HCT116 (cell line): ENCODE measurements at regions not wholly inside any gene's neighbourhood (a gene's known extent, or its start where the extent isn't known, plus 50 kb on each side); places are given as distances from the start of the nearest gene placed in this dataset.

Experiments used
- ATAC-seq: fragments of 200-7000 bp; cut with Tn5 transposase; 2 replicates; pipeline ENCODE4 v1.9.1; 2020; ENCODE audit warnings: mild to moderate bottlenecking, moderate library complexity
- BruUV-seq: library from RNA; stranded (reverse); fragments of 400-500 nt; replicated peaks from 2 replicates; lab custom pipeline; 2021; lab: Mats Ljungman, UMichigan
- CTCF ChIA-PET: fragments of 300-600 bp; sonication (Branson Sonifier 250); formaldehyde crosslinking; loops from one replicate; lab custom pipeline; 2021; ENCODE audit warnings: antibody characterized with exemption; lab: Charles Lee
- POLR2A ChIA-PET: fragments of 300-600, 350-600 bp; sonication (Branson Sonifier 250); formaldehyde crosslinking; loops from one replicate; lab custom pipeline; 2021; ENCODE audit warnings: antibody characterized with exemption; lab: Charles Lee
- RAD21 ChIA-PET, 2 experiments: fragments of 300-600 bp; sonication (Branson Sonifier 250); formaldehyde crosslinking; loops; one replicate each; lab custom pipeline; 2023; ENCODE audit warnings: low total read pairs in 2 of 2; ENCODE audit not compliant: uncharacterized antibody in 2 of 2, unreplicated experiment in 2 of 2, low non-redundant PET in 1 of 2; lab: Charles Lee
- DNase-seq: peaks from one replicate; pipeline ENCODE4 v3.0.0-alpha.2; 2010; ENCODE audit warnings: low read depth, low spot score
- H2AFZ ChIP-seq: fragments of 200-600 bp; shearing (Covaris generic), sonication (generic); 2 replicates; pipeline ENCODE4 v1.6.1; 2017; ENCODE audit warnings: low read depth, mixed run types, mixed read lengths, antibody characterized with exemption, low read length; ENCODE audit not compliant: poor library complexity, severe bottlenecking
- H3K27ac ChIP-seq: 2 replicates; pipeline ENCODE4 v1.5.1; 2012; ENCODE audit warnings: low read depth, low read length
- H3K27me3 ChIP-seq: fragments of 200-600 bp; sonication (generic); 2 replicates; pipeline ENCODE4 v1.6.1; 2016; ENCODE audit warnings: mixed run types, low read length, mixed read lengths; ENCODE audit not compliant: insufficient read depth
- H3K36me3 ChIP-seq, 2 experiments: fragments of 200-500 bp in 1 of 2; fragments of 200-600 bp in 1 of 2; sonication (Bioruptor generic) in 1 of 2; sonication (generic) in 1 of 2; 2 replicates each; pipeline versions ENCODE4 v1.5.1 to v1.6.1; 2014 to 2016; ENCODE audit warnings: low read length in 2 of 2, inconsistent platforms in 1 of 2, mixed read lengths in 1 of 2, mixed run types in 1 of 2; ENCODE audit not compliant: insufficient read depth in 2 of 2, control insufficient read depth in 1 of 2
- H3K4me1 ChIP-seq, 2 experiments: fragments of 200-600 bp in 1 of 2; sonication (generic) in 1 of 2; 2 replicates each; pipeline versions ENCODE4 v1.5.1 to v1.6.1; 2012 to 2017; ENCODE audit warnings: low read length in 2 of 2, inconsistent platforms in 1 of 2, mild to moderate bottlenecking in 1 of 2, mixed read lengths in 1 of 2, mixed run types in 1 of 2, moderate library complexity in 1 of 2; ENCODE audit not compliant: insufficient read depth in 2 of 2, control insufficient read depth in 1 of 2
- H3K4me2 ChIP-seq: fragments of 200-600 bp; sonication (generic); 2 replicates; pipeline ENCODE4 v1.6.1; 2017; ENCODE audit warnings: mixed run types, low read length, mixed read lengths
- H3K4me3 ChIP-seq, 2 experiments: fragments of 200-600 bp in 1 of 2; sonication (generic) in 1 of 2; replicated peaks in 1 of 2; 2 replicates each; pipeline ENCODE4 v1.5.1; 2011 to 2016; ENCODE audit warnings: low read length in 2 of 2, control low read depth in 1 of 2, low read depth in 1 of 2, mild to moderate bottlenecking in 1 of 2, mixed read lengths in 1 of 2, mixed run types in 1 of 2
- H3K79me2 ChIP-seq: fragments of 200-600 bp; sonication (generic); 2 replicates; pipeline ENCODE4 v1.6.1; 2017; ENCODE audit warnings: mild to moderate bottlenecking, mixed run types, low read length, moderate library complexity, mixed read lengths; ENCODE audit not compliant: insufficient read depth
- H3K9ac ChIP-seq: fragments of 200-600 bp; sonication (generic); 2 replicates; pipeline ENCODE4 v1.6.1; 2016; ENCODE audit warnings: low read length, mixed read lengths
- H3K9me2 ChIP-seq: fragments of 200-600 bp; sonication (generic), shearing (Covaris generic); 2 replicates; pipeline ENCODE4 v1.6.1; 2017; ENCODE audit warnings: mixed run types, mild to moderate bottlenecking, moderate library complexity; ENCODE audit not compliant: insufficient read depth
- H3K9me3 ChIP-seq, 2 experiments: fragments of 200-500 bp in 1 of 2; fragments of 200-600 bp in 1 of 2; sonication (Bioruptor generic) in 1 of 2; sonication (generic) in 1 of 2; 2 replicates each; pipeline ENCODE4 v1.6.1; 2014 to 2017; ENCODE audit warnings: low read length in 2 of 2, mixed read lengths in 2 of 2, inconsistent platforms in 1 of 2, low read depth in 1 of 2, mild to moderate bottlenecking in 1 of 2, mixed run types in 1 of 2, moderate library complexity in 1 of 2; ENCODE audit not compliant: control insufficient read depth in 1 of 2, insufficient read depth in 1 of 2
- H4K20me1 ChIP-seq: fragments of 200-600 bp; sonication (generic), shearing (Covaris generic); 2 replicates; pipeline ENCODE4 v1.6.1; 2017; ENCODE audit warnings: mixed run types, mild to moderate bottlenecking, moderate library complexity; ENCODE audit not compliant: insufficient read depth
- CBX3 ChIP-seq: IDR thresholded peaks from 2 replicates; pipeline ENCODE4 v1.6.1; 2012; ENCODE audit warnings: low read depth
- CTCF ChIP-seq, 3 experiments: fragments of 200-600 bp in 1 of 3; sonication (generic) in 1 of 3; IDR thresholded peaks in 2 of 3; conservative IDR thresholded peaks in 1 of 3; 2 replicates each; pipeline ENCODE4 v1.5.1; 2012 to 2017; ENCODE audit warnings: low read depth in 2 of 3, low read length in 2 of 3, antibody characterized with exemption in 1 of 3, borderline replicate concordance in 1 of 3, control low read depth in 1 of 3, mild to moderate bottlenecking in 1 of 3, mixed read lengths in 1 of 3, mixed run types in 1 of 3, moderate library complexity in 1 of 3; ENCODE audit not compliant: insufficient read depth in 1 of 3
- EGR1 ChIP-seq: IDR thresholded peaks from 2 replicates; pipeline ENCODE4 v1.6.1; 2012; ENCODE audit warnings: low read depth
- ELF1 ChIP-seq: IDR thresholded peaks from 2 replicates; pipeline ENCODE4 v1.6.1; 2012; ENCODE audit warnings: low read depth, borderline replicate concordance
- EZH2 ChIP-seq: fragments of 200-600 bp; sonication (generic); IDR thresholded peaks from 2 replicates; pipeline ENCODE4 v1.6.1; 2017; ENCODE audit warnings: antibody characterized with exemption, mixed run types
- EZH2phosphoT487 ChIP-seq: fragments of 200-600 bp; IDR thresholded peaks from 2 replicates; pipeline ENCODE4 v1.6.1; 2018; ENCODE audit warnings: antibody characterized with exemption, borderline replicate concordance
- FOSL1 ChIP-seq: IDR thresholded peaks from 2 replicates; pipeline ENCODE4 v1.6.1; 2012; ENCODE audit warnings: low read depth
- POLR2AphosphoS5 ChIP-seq: IDR thresholded peaks from 2 replicates; pipeline ENCODE4 v1.6.1; 2011; ENCODE audit warnings: mild to moderate bottlenecking, low read depth, low read length, moderate library complexity
- RAD21 ChIP-seq: IDR thresholded peaks from 2 replicates; pipeline ENCODE4 v1.6.1; 2012; ENCODE audit warnings: low read depth, mild to moderate bottlenecking
- SP1 ChIP-seq: IDR thresholded peaks from 2 replicates; pipeline ENCODE4 v1.6.1; 2012; ENCODE audit warnings: low read depth
- SRF ChIP-seq: IDR thresholded peaks from 2 replicates; pipeline ENCODE4 v1.6.1; 2012; ENCODE audit warnings: low read depth
- TCF7L2 ChIP-seq: IDR thresholded peaks from 2 replicates; pipeline ENCODE4 v1.7.0; 2011; ENCODE audit warnings: borderline replicate concordance, inconsistent platforms; ENCODE audit not compliant: insufficient read depth, insufficient read length; ENCODE audit errors: extremely low read depth
- ZBTB33 ChIP-seq: IDR thresholded peaks from 2 replicates; pipeline ENCODE4 v1.6.1; 2011; ENCODE audit warnings: mild to moderate bottlenecking, low read length, moderate library complexity; ENCODE audit not compliant: insufficient replicate concordance; ENCODE audit errors: extremely low read depth
- ZFX ChIP-seq: fragments of 450-650 bp; IDR thresholded peaks from 2 replicates; pipeline ENCODE4 v1.6.1; 2017
- intact Hi-C: fragments of 100-400 bp; cut with micrococcal nuclease; formaldehyde crosslinking; loops from 2 replicates; pipeline ENCODE4 v1.10.0; 2022

GRCh38 chr7:52151559-52151958 lies 835.0 kb upstream of the COBL start:
- peaks cover 3 to 4% of the 10 kb centered on the region in 2 experiments; a peak in 2 of 4 replicates for H3K9me3 ChIP-seq
- H4K20me1 ChIP-seq, result no peaks in the 10 kb centered on the region
- H3K79me2 ChIP-seq, result no peaks in the 10 kb centered on the region
- H3K4me1 ChIP-seq, result no peaks in the 10 kb centered on the region
- ChIA-PET POLR2A (no interaction called here), RAD21 (no interaction called here)
- no peak overlapping the region for H3K27ac ChIP-seq
- no peaks in the 10 kb centered on the region for H3K9me2 ChIP-seq
- no peak overlapping the region for H3K9ac ChIP-seq
- no peak overlapping the region for H2AFZ ChIP-seq
- intact Hi-C loops, result no loop called here
- ATAC-seq, result no peak
- H3K36me3 ChIP-seq, result no peaks in the 10 kb centered on the region
- no peak for DNase-seq
- no peak overlapping the region for H3K4me2 ChIP-seq
- BruUV-seq, result no TSS peak
- H3K27me3 ChIP-seq, result no peaks in the 10 kb centered on the region
- TF ChIP-seq CTCF (IDR thresholded peaks at IDR 0.05 in 2 of 3, conservative IDR thresholded peaks at IDR 0.05 in 1 of 3; ENCODE audit: borderline replicate concordance in 1 of 3, insufficient read depth in 1 of 3, low read depth in 2 of 3, low read length in 2 of 3) (no peak), ZBTB33 (no peak), RAD21 (no peak)
- TF ChIP-seq, all 23 proteins: peak for 0
- no peak overlapping the region for H3K4me3 ChIP-seq
- CTCF ChIA-PET, result no interaction called here

- POLR2A ChIA-PET, result no interaction called here
- RAD21 ChIA-PET, result no interaction called here
- no peak for DNase-seq
- no peak for TF ChIP-seq ELF1
- TF ChIP-seq SRF, result no peak
- TF ChIP-seq POLR2AphosphoS5, result no peak
- TF ChIP-seq CTCF (IDR thresholded peaks at IDR 0.05 in 2 of 3, conservative IDR thresholded peaks at IDR 0.05 in 1 of 3; ENCODE audit: borderline replicate concordance in 1 of 3, insufficient read depth in 1 of 3, low read depth in 2 of 3, low read length in 2 of 3), result no peak
- no peak for TF ChIP-seq RAD21
- TF ChIP-seq TCF7L2, result no peak
- TF ChIP-seq CBX3, result no peak
- no peak for TF ChIP-seq FOSL1
- no peak for TF ChIP-seq SP1
- no peak for TF ChIP-seq EGR1
- no peak for TF ChIP-seq ZFX
- no peak for TF ChIP-seq EZH2phosphoT487
- TF ChIP-seq EZH2, result no peak
These were observed 834.3 kb upstream of the COBL start for GRCh38 chr7:52150952-52151351.

More at GRCh38 chr7:52150952-52151351, 834.3 kb upstream of the COBL start:
- H3K9me2 ChIP-seq, result no peaks in the 10 kb centered on the region
- H3K4me1 ChIP-seq, result no peaks in the 10 kb centered on the region
- peaks cover 3 to 4% of the 10 kb centered on the region in 2 experiments; a peak in 2 of 4 replicates for H3K9me3 ChIP-seq
- H3K9ac ChIP-seq, result no peak overlapping the region
- no peaks in the 10 kb centered on the region for H3K79me2 ChIP-seq
- no peak overlapping the region for H3K4me2 ChIP-seq
- CTCF ChIA-PET, result no interaction called here
- no peak overlapping the region for H2AFZ ChIP-seq
- no peak for ATAC-seq
- H3K27me3 ChIP-seq, result no peaks in the 10 kb centered on the region
- H3K27ac ChIP-seq, result no peak overlapping the region
- no TSS peak for BruUV-seq
- H4K20me1 ChIP-seq, result no peaks in the 10 kb centered on the region
- intact Hi-C loops, result no loop called here
- no peaks in the 10 kb centered on the region for H3K36me3 ChIP-seq
- H3K4me3 ChIP-seq, result no peak overlapping the region
